GM23338 (cell line): ENCODE measurements at regions not wholly inside any gene's neighbourhood (a gene's known extent, or its start where the extent isn't known, plus 50 kb on each side); places are given as distances from the start of the nearest gene placed in this dataset.

ENCODE experiments used
- ATAC-seq: fragments of 200-7000 bp; cut with Tn5 transposase; 3 replicates; pipeline ENCODE4 v1.9.1; 2020
- DNase-seq: peaks from one replicate; pipeline ENCODE4 v3.0.0-alpha.2; 2015; ENCODE audit warnings: low spot score
- H2AFZ ChIP-seq: fragments of 200-600 bp; sonication (generic); 2 replicates; pipeline ENCODE4 v1.8.0; 2016; ENCODE audit warnings: antibody characterized with exemption, mild to moderate bottlenecking, moderate library complexity
- H3F3A ChIP-seq: fragments of 200-600 bp; sonication (generic); replicated peaks from 2 replicates; pipeline ENCODE4 v1.8.0; 2017; ENCODE audit warnings: antibody characterized with exemption, mixed run types, low read depth
- H3K27ac ChIP-seq: fragments of 200-600 bp; sonication (generic); 2 replicates; pipeline ENCODE4 v1.6.1; 2016; ENCODE audit warnings: low read depth
- H3K27me3 ChIP-seq: fragments of 200-600 bp; sonication (generic); 2 replicates; pipeline ENCODE4 v1.8.0; 2016; ENCODE audit warnings: mild to moderate bottlenecking, mixed run types, moderate library complexity; ENCODE audit not compliant: insufficient read depth
- H3K36me3 ChIP-seq: fragments of 200-600 bp; sonication (generic); 2 replicates; pipeline ENCODE4 v1.8.0; 2016; ENCODE audit warnings: mild to moderate bottlenecking; ENCODE audit not compliant: insufficient read depth
- H3K4me1 ChIP-seq: fragments of 200-600 bp; sonication (generic); 2 replicates; pipeline ENCODE4 v1.8.0; 2016; ENCODE audit warnings: mild to moderate bottlenecking, moderate library complexity; ENCODE audit not compliant: insufficient read depth
- H3K4me2 ChIP-seq: fragments of 200-600 bp; sonication (generic); 2 replicates; pipeline ENCODE4 v1.7.1; 2017; ENCODE audit warnings: mixed run types
- H3K4me3 ChIP-seq: fragments of 200-600 bp; sonication (generic); 2 replicates; pipeline ENCODE4 v1.6.1; 2016; ENCODE audit warnings: mixed run types
- H3K79me2 ChIP-seq: fragments of 200-600 bp; sonication (generic); replicated peaks from 2 replicates; pipeline ENCODE4 v1.8.0; 2017; ENCODE audit warnings: mild to moderate bottlenecking; ENCODE audit not compliant: insufficient read depth
- H3K9me2 ChIP-seq: fragments of 200-600 bp; sonication (generic); 2 replicates; pipeline ENCODE4 v1.8.0; 2017; ENCODE audit not compliant: insufficient read depth
- H4K20me1 ChIP-seq: fragments of 200-600 bp; sonication (generic); replicated peaks from 2 replicates; pipeline ENCODE4 v1.8.0; 2017; ENCODE audit warnings: mild to moderate bottlenecking; ENCODE audit not compliant: insufficient read depth
- H3K27ac Mint-ChIP-seq: 2 replicates; pipeline ENCODE4 v1.8.0; 2020; ENCODE audit warnings: inconsistent platforms, mild to moderate bottlenecking, moderate library complexity, mixed read lengths
- H3K27me3 Mint-ChIP-seq: 3 replicates; pipeline ENCODE4 v1.8.0; 2022; ENCODE audit warnings: low read depth, mild to moderate bottlenecking, moderate library complexity, mixed read lengths, inconsistent platforms; ENCODE audit not compliant: insufficient read depth, poor library complexity
- H3K36me3 Mint-ChIP-seq: 3 replicates; pipeline ENCODE4 v1.8.0; 2021; ENCODE audit warnings: low read depth, mild to moderate bottlenecking, inconsistent platforms, moderate library complexity, mixed read lengths
- H3K4me1 Mint-ChIP-seq: 3 replicates; pipeline ENCODE4 v1.8.0; 2020; ENCODE audit warnings: mild to moderate bottlenecking, inconsistent platforms, mixed read lengths
- H3K4me3 Mint-ChIP-seq: 3 replicates; pipeline ENCODE4 v1.8.0; 2021; ENCODE audit warnings: moderate library complexity, mild to moderate bottlenecking, inconsistent platforms, mixed read lengths
- H3K9me3 Mint-ChIP-seq: 3 replicates; pipeline ENCODE4 v1.8.0; 2020; ENCODE audit warnings: moderate library complexity, mild to moderate bottlenecking, inconsistent platforms, mixed read lengths
- CREB1 ChIP-seq: fragments of 250-450 bp; sonication (Bioruptor Pico); IDR thresholded peaks from 2 replicates; pipeline ENCODE4 v1.5.0; 2020; ENCODE audit warnings: low read depth, mild to moderate bottlenecking, moderate library complexity
- CTCF ChIP-seq, 2 experiments: fragments of 200-600 bp in 1 of 2; sonication (generic) in 1 of 2; conservative IDR thresholded peaks; 2 replicates each; pipeline versions ENCODE4 v1.5.1 to v1.6.1; 2016 to 2017; ENCODE audit warnings: antibody characterized with exemption in 2 of 2, low read depth in 2 of 2, mild to moderate bottlenecking in 2 of 2, moderate library complexity in 1 of 2
- ETS1 ChIP-seq: IDR thresholded peaks from 2 replicates; pipeline ENCODE4 v1.6.1; 2016; ENCODE audit warnings: antibody characterized with exemption
- EZH2 ChIP-seq: fragments of 200-600 bp; sonication (generic); IDR thresholded peaks from one replicate; pipeline ENCODE4 v1.8.0; 2017; ENCODE audit warnings: antibody characterized with exemption, mild to moderate bottlenecking, low read depth; ENCODE audit not compliant: unreplicated experiment
- EZH2phosphoT487 ChIP-seq: fragments of 200-600 bp; sonication (generic); IDR thresholded peaks from one replicate; pipeline ENCODE4 v1.8.1; 2018; ENCODE audit warnings: antibody characterized with exemption; ENCODE audit not compliant: unreplicated experiment
- POLR2AphosphoS5 ChIP-seq: IDR thresholded peaks from 2 replicates; pipeline ENCODE4 v1.6.1; 2016; ENCODE audit warnings: antibody characterized with exemption, low read depth
- STAT1 ChIP-seq: IDR thresholded peaks from one replicate; pipeline ENCODE4 v1.6.1; 2016; ENCODE audit warnings: antibody characterized with exemption; ENCODE audit not compliant: unreplicated experiment
- ZNF114 ChIP-seq: fragments of 250-450 bp; sonication (Bioruptor Pico); IDR thresholded peaks from 2 replicates; pipeline ENCODE4 v1.5.0; 2020; ENCODE audit warnings: mild to moderate bottlenecking, moderate library complexity
- ZNF462 ChIP-seq: fragments of 250-450 bp; sonication (Bioruptor Pico); IDR thresholded peaks from 2 replicates; pipeline ENCODE4 v1.5.0; 2020; ENCODE audit warnings: mild to moderate bottlenecking, moderate library complexity

GRCh38 chr20:4613718-4614620 lies 72.3 kb upstream of the PRNP start:
- Mint-ChIP-seq H3K4me3 (no peak overlapping the region), H3K27ac (0 out of 2 replicates have a peak overlapping the region, but pooled peaks have one; percentile 36)

GRCh38 chr20:4613184-4613583 lies 73.1 kb upstream of the PRNP start:
- H3K9me3 Mint-ChIP-seq, result no peaks in the 10 kb centered on the region; the same call in 2 of the 3 replicates
- no peaks in the 10 kb centered on the region for H3K9me2 ChIP-seq
- H3K4me3 Mint-ChIP-seq, result no peak overlapping the region
- ATAC-seq (no peak), DNase-seq (no peak)
- H3K4me1 Mint-ChIP-seq, result peaks cover 8% of the 10 kb centered on the region; the same call in 2 of the 3 replicates
- 0 out of 2 replicates have a peak overlapping the region, but pooled peaks have one; percentile 7 for H2AFZ ChIP-seq
- no peaks in the 10 kb centered on the region for H3K79me2 ChIP-seq
- no peaks in the 10 kb centered on the region for H4K20me1 ChIP-seq
- no peaks in the 10 kb centered on the region for H3K27me3 ChIP-seq
- no peaks in the 10 kb centered on the region for H3K36me3 Mint-ChIP-seq
- H3K36me3 ChIP-seq, result no peaks in the 10 kb centered on the region
- H3K4me1 ChIP-seq, result no peaks in the 10 kb centered on the region
- H3K27ac ChIP-seq, result no peak overlapping the region
- peaks cover 4% of the 10 kb centered on the region for H3K27me3 Mint-ChIP-seq
- no peak overlapping the region for H3K4me3 ChIP-seq
- H3K4me2 ChIP-seq, result no peak overlapping the region
- no peak overlapping the region for H3K27ac Mint-ChIP-seq
- no peaks in the 10 kb centered on the region for H3F3A ChIP-seq
- TF ChIP-seq POLR2AphosphoS5, result no peak
- no peak for TF ChIP-seq CREB1 (CRISPR knock-in tag)
- no peak for TF ChIP-seq STAT1
- no peak for TF ChIP-seq ETS1
- TF ChIP-seq EZH2, result no peak
- no peak for TF ChIP-seq ZNF114 (CRISPR knock-in tag)
- no peak for TF ChIP-seq ZNF462 (CRISPR knock-in tag)

More at GRCh38 chr20:4613718-4614620, 72.3 kb upstream of the PRNP start:
- Histone ChIP-seq H3K27me3 (no peaks in the 10 kb centered on the region), H2AFZ (peak overlapping the region; percentile 54; the same call in 1 of the 2 replicates), H3K36me3 (no peaks in the 10 kb centered on the region), H3K9me2 (0 out of 2 replicates have a peak, but pooled peaks cover under 1% of the 10 kb centered on the region), H3F3A (no peaks in the 10 kb centered on the region), H3K27ac (no peak overlapping the region), H3K4me2 (no peak overlapping the region), H3K79me2 (no peaks in the 10 kb centered on the region), H4K20me1 (no peaks in the 10 kb centered on the region), H3K4me3 (no peak overlapping the region), H3K4me1 (no peaks in the 10 kb centered on the region)
- Mint-ChIP-seq H3K36me3 (no peaks in the 10 kb centered on the region), H3K4me1 (peaks cover 8% of the 10 kb centered on the region; the same call in 2 of the 3 replicates), H3K27me3 (peaks cover 7% of the 10 kb centered on the region), H3K9me3 (no peaks in the 10 kb centered on the region; the same call in 2 of the 3 replicates)
- DNase-seq, result peak; percentile 80
- no peak for TF ChIP-seq EZH2phosphoT487
- peak; percentile 66 to 78 for TF ChIP-seq CTCF (conservative IDR thresholded peaks at IDR 0.05; ENCODE audit: low read depth in 2 of 2)
- peak; percentile 85 for ATAC-seq
